Mesendoderm (in vitro differentiated cells): ENCODE measurements at regions not wholly inside any gene's neighbourhood (a gene's known extent, or its start where the extent isn't known, plus 50 kb on each side); places are given as distances from the start of the nearest gene placed in this dataset.

Experiments
- DNase-seq: peaks from one replicate; pipeline ENCODE4 v3.0.0; 2013
- H2AK5ac ChIP-seq: 2 replicates; pipeline ENCODE4 v1.6.1; 2013; ENCODE audit warnings: low read length, inconsistent platforms
- H2BK120ac ChIP-seq: 2 replicates; pipeline ENCODE4 v1.6.1; 2013; ENCODE audit warnings: low read depth, mild to moderate bottlenecking, low read length, moderate library complexity, mixed read lengths
- H2BK15ac ChIP-seq: replicated peaks from 2 replicates; pipeline ENCODE4 v1.6.1; 2013; ENCODE audit warnings: low read depth, mild to moderate bottlenecking, moderate library complexity
- H2BK5ac ChIP-seq: 2 replicates; pipeline ENCODE4 v1.6.1; 2013; ENCODE audit warnings: low read length, inconsistent platforms
- H3K18ac ChIP-seq: 2 replicates; pipeline ENCODE4 v1.6.1; 2013; ENCODE audit warnings: mild to moderate bottlenecking, low read length, mixed read lengths
- H3K23ac ChIP-seq: one replicate; pipeline ENCODE4 v1.6.1; 2013; ENCODE audit warnings: low read length
- H3K27ac ChIP-seq: 2 replicates; pipeline ENCODE4 v1.5.1; 2013; ENCODE audit warnings: low read depth, mild to moderate bottlenecking, inconsistent platforms, low read length, moderate library complexity
- H3K27me3 ChIP-seq: 2 replicates; pipeline ENCODE4 v1.6.1; 2013; ENCODE audit warnings: low read length, control low read depth, mild to moderate bottlenecking, inconsistent platforms; ENCODE audit not compliant: insufficient read depth, poor library complexity
- H3K36me3 ChIP-seq: 2 replicates; pipeline ENCODE4 v1.6.1; 2013; ENCODE audit warnings: low read length, inconsistent platforms; ENCODE audit not compliant: control insufficient read depth, insufficient read depth
- H3K4ac ChIP-seq: one replicate; pipeline ENCODE4 v1.6.1; 2013; ENCODE audit warnings: low read depth, mild to moderate bottlenecking, low read length, moderate library complexity
- H3K4me1 ChIP-seq: 2 replicates; pipeline ENCODE4 v1.6.1; 2013; ENCODE audit warnings: low read depth, low read length, inconsistent platforms; ENCODE audit not compliant: control insufficient read depth
- H3K4me2 ChIP-seq: 2 replicates; pipeline ENCODE4 v1.6.1; 2013; ENCODE audit warnings: low read length
- H3K4me3 ChIP-seq: 2 replicates; pipeline ENCODE4 v1.5.1; 2013; ENCODE audit warnings: mild to moderate bottlenecking, low read length
- H3K56ac ChIP-seq: one replicate; pipeline ENCODE4 v1.6.1; 2013; ENCODE audit warnings: low read length
- H3K79me1 ChIP-seq: 2 replicates; pipeline ENCODE4 v1.6.1; 2013; ENCODE audit warnings: low read length, inconsistent platforms
- H3K79me2 ChIP-seq: 2 replicates; pipeline ENCODE4 v1.6.1; 2013; ENCODE audit warnings: mild to moderate bottlenecking, low read length; ENCODE audit not compliant: control insufficient read depth, insufficient read depth
- H3K9ac ChIP-seq: 2 replicates; pipeline ENCODE4 v1.6.1; 2013; ENCODE audit warnings: low read length, inconsistent platforms
- H4K5ac ChIP-seq: one replicate; pipeline ENCODE4 v1.6.1; 2013; ENCODE audit warnings: low read length
- H4K8ac ChIP-seq: one replicate; pipeline ENCODE4 v1.6.1; 2013; ENCODE audit warnings: low read depth, mild to moderate bottlenecking, control low read depth, low read length, moderate library complexity
- WGBS: extraction: QIAGEN DNeasy Blood & Tissue Kit; methylation state at CpG from one replicate; pipeline ENCODE4 v1.1.7; 2013; ENCODE audit warnings: low lambda C conversion rate, missing lambda C conversion rate; ENCODE audit not compliant: insufficient coverage; ENCODE audit errors: extremely low coverage; 5-methylcytosine and 5-hydroxymethylcytosine counted together

DNA sequence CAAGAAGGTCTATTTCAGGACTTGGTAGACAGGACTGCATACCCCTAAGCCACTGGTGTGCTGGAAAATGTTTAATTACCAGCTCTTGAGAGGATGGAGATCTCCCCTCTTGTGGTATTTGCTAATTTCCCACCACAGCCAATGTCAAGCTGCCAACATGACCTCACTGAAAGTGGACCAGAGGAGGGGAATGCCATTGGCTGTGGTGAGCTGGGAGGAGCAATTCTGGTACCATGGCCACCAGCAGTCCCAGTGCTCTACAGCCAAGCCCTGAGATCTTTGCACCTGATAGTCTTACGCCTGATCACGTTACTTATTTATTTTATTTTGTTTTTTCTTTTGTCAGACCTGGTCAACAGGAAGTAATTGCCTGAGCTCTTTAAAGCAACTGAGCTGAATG lies 82.5 kb upstream of the BCL6 start:
- Histone ChIP-seq H2BK120ac (no peak overlapping the region), H2AK5ac (no peak overlapping the region), H2BK5ac (no peak overlapping the region), H3K18ac (no peak overlapping the region), H3K4me1 (no peaks in the 10 kb centered on the region), H3K27ac (no peak overlapping the region), H3K56ac (no peak overlapping the region), H4K5ac (no peak overlapping the region), H3K36me3 (no peaks in the 10 kb centered on the region), H3K9ac (no peak overlapping the region), H4K8ac (no peak overlapping the region), H2BK15ac (no peak overlapping the region), H3K79me2 (no peaks in the 10 kb centered on the region), H3K4ac (no peak overlapping the region), H3K79me1 (no peaks in the 10 kb centered on the region), H3K4me2 (no peak overlapping the region), H3K27me3 (no peaks in the 10 kb centered on the region), H3K23ac (no peak overlapping the region), H3K4me3 (no peak overlapping the region)
- no CpG with 5 or more reads among the region's 2 CpGs for WGBS
- DNase-seq: no peak

DNA sequence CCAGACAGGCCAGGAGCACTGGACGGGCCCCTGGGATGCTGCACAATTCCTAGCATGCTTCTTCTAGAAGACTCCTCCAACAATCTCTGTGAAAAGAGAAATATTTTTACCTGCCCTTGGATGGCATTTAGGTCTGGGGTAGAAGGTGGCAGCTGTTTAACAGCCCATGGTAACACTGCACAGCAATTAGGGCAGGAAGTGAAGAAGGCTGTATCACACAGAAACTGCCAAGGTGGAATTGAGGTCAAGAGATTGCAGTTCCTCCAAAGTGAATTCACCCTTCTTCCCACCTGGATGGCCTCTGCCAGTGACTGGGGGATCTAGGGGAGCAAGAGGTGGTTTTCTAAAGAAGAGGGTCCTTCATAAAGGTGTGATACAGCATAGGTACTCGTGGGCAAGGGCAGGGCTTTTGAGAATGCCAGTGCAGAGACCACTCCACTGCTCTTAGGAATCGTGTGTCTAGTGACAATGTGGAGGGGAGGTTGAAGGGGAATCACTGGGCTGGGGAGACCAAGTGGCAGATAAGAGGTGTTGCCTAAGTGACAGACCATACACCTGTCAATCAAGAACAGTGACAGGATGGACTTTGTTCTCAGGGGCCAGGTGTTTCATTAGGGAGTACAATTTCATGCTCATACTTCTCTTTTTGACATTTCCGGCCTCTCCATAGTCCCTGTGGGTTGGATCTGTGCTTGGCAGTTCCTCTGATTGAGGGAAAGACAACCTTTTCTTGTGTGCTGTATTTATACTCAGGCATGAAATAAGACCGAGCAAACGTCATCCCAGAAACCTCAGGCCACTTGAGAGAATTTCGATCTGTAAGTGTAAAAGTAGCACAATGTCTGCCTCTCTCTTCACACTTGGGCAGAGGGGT lies 83.5 kb upstream of the BCL6 start:
- Histone ChIP-seq H3K27me3 (no peaks in the 10 kb centered on the region), H3K4me2 (no peak overlapping the region), H3K9ac (no peak overlapping the region), H3K4me1 (no peaks in the 10 kb centered on the region), H3K27ac (no peak overlapping the region), H4K5ac (no peak overlapping the region), H2AK5ac (no peak overlapping the region), H2BK120ac (no peak overlapping the region), H3K56ac (no peak overlapping the region), H3K23ac (no peak overlapping the region), H3K79me1 (no peaks in the 10 kb centered on the region), H3K4me3 (no peak overlapping the region), H2BK5ac (no peak overlapping the region), H3K79me2 (no peaks in the 10 kb centered on the region), H4K8ac (no peak overlapping the region), H2BK15ac (no peak overlapping the region), H3K4ac (no peak overlapping the region), H3K36me3 (no peaks in the 10 kb centered on the region), H3K18ac (no peak overlapping the region)
- no peak for DNase-seq
- WGBS: no CpG with 5 or more reads among the region's 7 CpGs

DNA sequence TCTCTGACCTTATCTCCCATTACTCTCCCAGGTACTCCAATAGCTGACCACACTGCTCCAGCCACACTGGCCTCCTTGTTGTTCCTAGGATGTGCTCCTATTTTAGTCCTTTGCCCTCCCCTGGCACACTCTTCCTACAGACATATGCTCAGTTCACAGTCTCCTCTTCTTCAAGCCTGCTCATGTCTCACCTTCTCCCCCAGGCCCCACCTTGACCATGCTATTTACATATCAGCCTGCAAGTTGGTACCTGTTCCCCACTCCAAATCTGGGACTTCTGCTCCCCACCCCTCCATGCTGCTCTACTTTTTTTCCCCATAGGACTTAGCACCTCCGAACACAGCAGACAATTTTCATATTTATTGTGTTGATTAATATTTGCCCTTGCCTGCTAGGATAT lies 84.9 kb upstream of the BCL6 start:
- Histone ChIP-seq H3K27me3 (no peaks in the 10 kb centered on the region), H3K9ac (no peak overlapping the region), H3K79me2 (no peaks in the 10 kb centered on the region), H3K4me2 (no peak overlapping the region), H3K27ac (no peak overlapping the region), H3K4ac (no peak overlapping the region), H3K36me3 (no peaks in the 10 kb centered on the region), H3K23ac (no peak overlapping the region), H2BK120ac (no peak overlapping the region), H4K8ac (no peak overlapping the region), H3K79me1 (no peaks in the 10 kb centered on the region), H3K4me3 (no peak overlapping the region), H4K5ac (no peak overlapping the region), H2BK5ac (no peak overlapping the region), H2BK15ac (no peak overlapping the region), H3K4me1 (no peaks in the 10 kb centered on the region), H3K18ac (no peak overlapping the region), H2AK5ac (no peak overlapping the region), H3K56ac (no peak overlapping the region)
- whole genome bisulfite sequencing: no CpG with 5 or more reads among the region's 1 CpG
- no peak for DNase-seq

DNA sequence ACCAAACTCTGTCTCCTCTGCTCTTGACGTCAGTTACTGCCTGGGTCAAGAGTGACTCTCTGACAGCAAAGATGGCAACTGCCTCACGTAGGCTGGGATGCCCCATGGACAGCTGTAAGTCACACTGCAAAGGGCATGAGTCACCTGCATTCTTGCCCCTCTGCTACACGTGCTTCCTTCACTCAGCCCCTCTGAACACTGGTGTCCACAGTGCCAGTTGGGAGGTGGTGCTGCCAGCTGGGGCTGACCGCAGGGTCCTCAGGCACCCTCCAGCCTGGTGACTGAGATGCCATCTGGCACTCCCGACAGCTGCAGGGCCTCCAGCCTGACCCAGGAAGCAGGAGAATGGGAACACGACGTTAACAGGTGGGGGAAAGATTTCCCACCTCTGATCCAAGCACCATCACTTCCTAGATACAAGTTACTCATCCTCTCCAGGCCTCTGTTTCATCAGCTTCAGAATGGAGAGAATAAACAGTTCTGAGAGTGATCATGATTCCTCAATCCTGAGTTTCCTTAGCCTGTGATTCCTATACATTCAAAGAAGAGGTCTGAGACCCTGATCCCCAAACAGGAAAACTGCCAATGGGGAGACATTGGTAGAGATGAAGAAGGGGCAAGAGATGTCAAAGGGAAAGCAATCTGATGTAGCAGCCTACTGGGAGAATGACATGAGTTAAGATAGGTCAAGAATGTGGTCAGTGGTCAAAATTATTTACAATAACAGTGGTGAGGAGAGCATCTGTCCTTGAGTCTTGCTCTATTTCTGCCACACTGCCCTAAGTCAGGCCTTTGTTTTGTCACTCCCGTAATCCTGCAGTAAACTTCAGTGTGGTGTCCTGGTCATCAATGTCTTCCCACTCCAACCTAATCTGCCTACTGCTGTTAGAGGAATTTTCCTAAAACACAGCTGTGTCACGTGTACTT lies 86.1 kb upstream of the BCL6 start:
- Histone ChIP-seq H3K9ac (no peak overlapping the region), H4K8ac (no peak overlapping the region), H3K27me3 (no peaks in the 10 kb centered on the region), H3K56ac (no peak overlapping the region), H3K18ac (no peak overlapping the region), H3K4me2 (no peak overlapping the region), H3K4me3 (no peak overlapping the region), H3K23ac (no peak overlapping the region), H3K79me2 (no peaks in the 10 kb centered on the region), H2BK15ac (no peak overlapping the region), H3K4me1 (no peaks in the 10 kb centered on the region), H2BK120ac (no peak overlapping the region), H3K79me1 (no peaks in the 10 kb centered on the region), H4K5ac (no peak overlapping the region), H3K36me3 (no peaks in the 10 kb centered on the region), H2BK5ac (no peak overlapping the region), H2AK5ac (no peak overlapping the region), H3K4ac (no peak overlapping the region), H3K27ac (no peak overlapping the region)
- DNase-seq: no peak
- WGBS: no CpG with 5 or more reads among the region's 9 CpGs

DNA sequence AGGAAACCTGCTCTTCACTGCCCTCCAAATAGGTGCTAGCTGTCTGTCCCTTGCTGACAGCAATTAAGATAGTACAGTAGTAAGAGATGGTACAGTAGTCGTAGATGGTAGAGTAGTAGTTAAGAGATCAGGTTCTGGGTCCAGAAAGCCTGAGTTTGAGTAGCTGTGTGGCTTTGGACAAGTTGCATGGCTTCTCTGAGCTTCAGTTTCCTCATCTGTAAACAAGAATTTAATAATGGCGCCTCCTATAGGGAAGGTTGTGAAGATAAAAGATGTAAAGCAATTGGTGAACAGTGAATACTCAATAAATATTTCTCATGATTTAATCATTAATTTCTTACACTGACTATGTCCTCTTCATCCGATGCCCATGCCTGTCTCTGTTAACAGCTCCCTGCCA lies 86.9 kb upstream of the BCL6 start:
- WGBS: no CpG with 5 or more reads among the region's 3 CpGs

More for the DNA sequence above, 86.9 kb upstream of the BCL6 start:
- Histone ChIP-seq H3K18ac (no peak overlapping the region), H3K36me3 (no peaks in the 10 kb centered on the region), H2AK5ac (no peak overlapping the region), H3K23ac (no peak overlapping the region), H3K4ac (no peak overlapping the region), H3K79me2 (no peaks in the 10 kb centered on the region), H2BK15ac (no peak overlapping the region), H3K27me3 (no peaks in the 10 kb centered on the region), H3K9ac (no peak overlapping the region), H3K27ac (no peak overlapping the region), H3K4me3 (no peak overlapping the region), H2BK120ac (no peak overlapping the region), H3K4me1 (no peaks in the 10 kb centered on the region), H2BK5ac (no peak overlapping the region), H4K5ac (no peak overlapping the region), H3K79me1 (no peaks in the 10 kb centered on the region), H3K56ac (no peak overlapping the region), H4K8ac (no peak overlapping the region), H3K4me2 (no peak overlapping the region)
- DNase-seq: no peak
